A673 (cell line): ENCODE measurements at regions not wholly inside any gene's neighbourhood (a gene's known extent, or its start where the extent isn't known, plus 50 kb on each side); places are given as distances from the start of the nearest gene placed in this dataset.

Experiments used
- BruUV-seq: library from RNA; stranded (reverse); fragments of 400-500 nt; replicated peaks from 2 replicates; lab custom pipeline; 2021; lab: Mats Ljungman, UMichigan
- CTCF ChIA-PET: fragments of 300-600 bp; sonication (Branson Sonifier 250); formaldehyde crosslinking; loops from one replicate; lab custom pipeline; 2022; ENCODE audit warnings: antibody characterized with exemption; lab: Charles Lee
- POLR2A ChIA-PET: fragments of 300-600 bp; sonication (Branson Sonifier 250); formaldehyde crosslinking; loops from one replicate; lab custom pipeline; 2022; ENCODE audit warnings: antibody characterized with exemption; ENCODE audit not compliant: low non-redundant PET; lab: Charles Lee
- DNase-seq: peaks from one replicate; pipeline ENCODE4 v3.0.0-alpha.2; 2015; ENCODE audit warnings: low spot score
- H3K27ac ChIP-seq: fragments of 200-600 bp; sonication (generic); 2 replicates; pipeline ENCODE4 v1.5.1; 2016; ENCODE audit warnings: mixed run types, low read depth, mild to moderate bottlenecking, mixed read lengths, antibody characterized with exemption, low read length; ENCODE audit not compliant: poor library complexity, severe bottlenecking
- H3K27me3 ChIP-seq: fragments of 200-600 bp; sonication (generic); replicated peaks from 2 replicates; pipeline ENCODE4 v1.6.1; 2017; ENCODE audit warnings: mixed run types, low read depth, mild to moderate bottlenecking, mixed read lengths, antibody characterized with exemption, low read length; ENCODE audit not compliant: insufficient read depth, poor library complexity
- H3K36me3 ChIP-seq: fragments of 200-600 bp; sonication (generic); 2 replicates; pipeline ENCODE4 v1.6.1; 2016; ENCODE audit warnings: mixed run types, mild to moderate bottlenecking, mixed read lengths, antibody characterized with exemption, low read length; ENCODE audit not compliant: insufficient read depth, poor library complexity, severe bottlenecking
- H3K4me1 ChIP-seq: fragments of 200-600 bp; sonication (generic); 2 replicates; pipeline ENCODE4 v1.6.1; 2017; ENCODE audit warnings: mixed run types, mild to moderate bottlenecking, mixed read lengths, antibody characterized with exemption, low read length; ENCODE audit not compliant: insufficient read depth, poor library complexity, severe bottlenecking
- H3K4me3 ChIP-seq: fragments of 200-600 bp; sonication (generic); 2 replicates; pipeline ENCODE4 v1.5.1; 2016; ENCODE audit warnings: low read depth, mixed run types, mild to moderate bottlenecking, mixed read lengths, low read length; ENCODE audit not compliant: poor library complexity, severe bottlenecking
- H3K9me3 ChIP-seq: fragments of 200-600 bp; sonication (generic); 2 replicates; pipeline ENCODE4 v1.6.1; 2016; ENCODE audit warnings: mixed run types, low read depth, mild to moderate bottlenecking, mixed read lengths, antibody characterized with exemption, low read length; ENCODE audit not compliant: poor library complexity, severe bottlenecking
- EZH2 ChIP-seq: fragments of 200-600 bp; sonication (generic); IDR thresholded peaks from 2 replicates; pipeline ENCODE4 v1.6.1; 2017; ENCODE audit warnings: borderline replicate concordance, low read depth, mild to moderate bottlenecking, mixed read lengths, antibody characterized with exemption, low read length; ENCODE audit not compliant: poor library complexity, severe bottlenecking
- intact Hi-C: fragments of 100-400 bp; cut with micrococcal nuclease; formaldehyde crosslinking; loops from one replicate; pipeline ENCODE4 v1.10.0; 2022; ENCODE audit not compliant: unreplicated experiment
- TF ChIP-seq, protein P1 (sequence below): fragments of 300-800, 200-600 bp; sonication (generic); conservative IDR thresholded peaks from 2 replicates; pipeline ENCODE4 v1.5.1; 2017; ENCODE audit warnings: low read depth, mild to moderate bottlenecking, antibody characterized with exemption, low read length, moderate library complexity, mixed read lengths

DNA sequence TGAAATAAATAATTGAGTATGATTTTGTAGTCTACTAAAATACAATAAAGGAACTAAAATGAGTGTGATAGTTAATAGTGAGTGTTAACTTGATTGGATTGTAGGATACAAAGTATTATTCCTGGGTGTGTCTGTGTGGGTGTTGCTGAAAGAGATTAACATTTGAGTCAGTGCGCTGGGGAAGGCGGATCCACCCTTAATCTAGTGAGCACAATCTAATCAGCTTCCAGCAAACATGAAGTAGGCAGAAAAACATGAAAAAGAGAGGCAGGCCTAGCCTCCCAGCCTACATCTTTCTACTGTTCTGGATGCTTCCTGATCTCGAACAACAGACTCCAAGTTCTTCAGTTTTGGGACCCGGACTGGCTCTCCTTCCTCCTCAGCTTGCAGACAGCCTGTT is 1716.6 kb downstream of the MRPL39 start:
- intact Hi-C loops: no loop called here

DNA sequence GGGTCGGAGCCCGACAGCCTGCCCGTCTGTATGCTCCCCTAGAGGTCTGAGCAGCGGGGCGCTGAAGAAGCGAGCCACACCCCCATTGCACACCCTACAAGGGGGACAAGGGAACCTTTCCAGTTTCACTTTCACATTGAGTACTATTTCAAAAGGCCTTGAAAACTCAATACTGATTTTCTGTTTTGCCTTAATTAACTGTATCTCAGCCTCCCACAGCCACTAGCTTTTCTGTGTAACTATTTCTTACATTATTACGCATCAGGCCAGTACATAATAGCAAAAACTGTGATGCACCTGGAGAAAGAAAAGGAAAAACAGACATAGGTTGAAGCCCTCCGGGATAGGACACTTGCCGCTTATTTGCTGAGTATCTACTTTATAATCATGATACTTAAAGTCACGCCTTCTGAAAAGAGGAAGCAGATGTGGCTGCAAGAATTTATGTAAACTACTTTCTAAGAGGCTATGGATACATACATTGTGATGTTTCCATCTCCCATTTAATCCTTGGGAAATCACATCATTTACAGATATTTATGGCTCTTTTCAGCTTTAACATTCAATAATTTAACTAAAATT is 1719.5 kb downstream of the MRPL39 start:
- Histone ChIP-seq H3K9me3 (peaks cover 3% of the 10 kb centered on the region), H3K4me3 (no peak overlapping the region), H3K36me3 (no peaks in the 10 kb centered on the region), H3K27ac (no peak overlapping the region), H3K4me1 (no peaks in the 10 kb centered on the region), H3K27me3 (no peaks in the 10 kb centered on the region)
- no TSS peak for BruUV-seq
- intact Hi-C loops: no loop called here
- POLR2A ChIA-PET: no interaction called here
- DNase-seq: no peak
- TF ChIP-seq, protein P1, sequence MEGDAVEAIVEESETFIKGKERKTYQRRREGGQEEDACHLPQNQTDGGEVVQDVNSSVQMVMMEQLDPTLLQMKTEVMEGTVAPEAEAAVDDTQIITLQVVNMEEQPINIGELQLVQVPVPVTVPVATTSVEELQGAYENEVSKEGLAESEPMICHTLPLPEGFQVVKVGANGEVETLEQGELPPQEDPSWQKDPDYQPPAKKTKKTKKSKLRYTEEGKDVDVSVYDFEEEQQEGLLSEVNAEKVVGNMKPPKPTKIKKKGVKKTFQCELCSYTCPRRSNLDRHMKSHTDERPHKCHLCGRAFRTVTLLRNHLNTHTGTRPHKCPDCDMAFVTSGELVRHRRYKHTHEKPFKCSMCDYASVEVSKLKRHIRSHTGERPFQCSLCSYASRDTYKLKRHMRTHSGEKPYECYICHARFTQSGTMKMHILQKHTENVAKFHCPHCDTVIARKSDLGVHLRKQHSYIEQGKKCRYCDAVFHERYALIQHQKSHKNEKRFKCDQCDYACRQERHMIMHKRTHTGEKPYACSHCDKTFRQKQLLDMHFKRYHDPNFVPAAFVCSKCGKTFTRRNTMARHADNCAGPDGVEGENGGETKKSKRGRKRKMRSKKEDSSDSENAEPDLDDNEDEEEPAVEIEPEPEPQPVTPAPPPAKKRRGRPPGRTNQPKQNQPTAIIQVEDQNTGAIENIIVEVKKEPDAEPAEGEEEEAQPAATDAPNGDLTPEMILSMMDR: no peak
- TF ChIP-seq EZH2: no peak
- CTCF ChIA-PET: no interaction called here

More for the DNA sequence above, 1716.6 kb downstream of the MRPL39 start:
- CTCF ChIA-PET: no interaction called here
- POLR2A ChIA-PET: no interaction called here
- TF ChIP-seq EZH2: no peak
- TF ChIP-seq, protein P1: no peak
- H3K36me3 ChIP-seq: no peaks in the 10 kb centered on the region
- H3K27me3 ChIP-seq: no peaks in the 10 kb centered on the region
- no peak for DNase-seq
- no peaks in the 10 kb centered on the region for H3K4me1 ChIP-seq
- H3K27ac ChIP-seq: no peak overlapping the region
- no peaks in the 10 kb centered on the region for H3K9me3 ChIP-seq
- no TSS peak for BruUV-seq
- H3K4me3 ChIP-seq: no peak overlapping the region

DNA sequence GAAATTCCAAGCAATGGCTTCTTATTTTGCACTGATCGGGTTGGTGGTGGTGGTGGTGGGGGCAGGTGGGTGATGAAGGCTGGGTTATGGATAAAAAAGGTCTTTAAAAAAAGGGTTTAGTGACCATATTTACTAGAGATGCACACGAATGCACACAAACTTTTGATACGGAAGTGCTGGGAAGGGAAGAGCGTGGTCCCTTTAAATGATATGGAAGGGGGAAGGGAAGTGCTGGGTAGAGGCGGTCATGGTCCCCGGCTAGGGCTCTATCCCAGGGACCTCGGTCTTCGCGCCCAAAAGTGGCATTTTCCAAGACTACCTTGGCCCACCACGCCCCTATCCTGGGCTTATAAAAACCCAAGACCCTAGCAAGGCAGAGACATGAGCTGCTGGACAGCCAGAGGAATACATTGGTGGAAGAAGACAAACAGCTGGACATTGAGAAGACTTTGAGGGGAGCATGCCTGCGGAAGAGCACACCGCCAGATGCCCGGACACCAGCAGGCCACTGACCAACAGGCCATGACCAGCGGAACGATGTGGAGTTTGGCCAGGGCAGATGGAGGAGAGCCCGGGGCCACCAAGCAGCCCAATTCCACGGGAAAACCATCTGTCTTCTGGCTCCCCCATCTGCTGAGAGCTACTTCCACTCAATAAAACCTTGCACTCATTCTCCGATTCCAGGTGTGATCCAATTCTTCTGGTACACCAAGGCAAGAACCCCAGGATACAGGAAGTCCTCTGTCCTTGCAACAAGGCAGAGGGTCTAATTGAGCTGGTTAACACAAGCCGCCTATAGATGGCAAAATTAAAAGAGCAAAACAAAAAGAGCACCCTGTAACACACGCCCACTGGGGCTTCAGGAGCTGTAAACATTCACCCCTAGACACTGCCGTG is 1720.2 kb downstream of the MRPL39 start:
- ChIA-PET CTCF (no interaction called here), POLR2A (no interaction called here)
- BruUV-seq: no TSS peak

More for the DNA sequence above, 1720.2 kb downstream of the MRPL39 start:
- no peak overlapping the region for H3K4me3 ChIP-seq
- no peaks in the 10 kb centered on the region for H3K4me1 ChIP-seq
- TF ChIP-seq, protein P1: no peak
- TF ChIP-seq EZH2: no peak
- DNase-seq: no peak
- no peaks in the 10 kb centered on the region for H3K36me3 ChIP-seq
- H3K27ac ChIP-seq: no peak overlapping the region
- intact Hi-C loops: no loop called here
- peaks cover 3% of the 10 kb centered on the region for H3K9me3 ChIP-seq
- H3K27me3 ChIP-seq: no peaks in the 10 kb centered on the region
